ENCODE measurements at regions not wholly inside any gene's neighbourhood (a gene's known extent, or its start where the extent isn't known, plus 50 kb on each side); places are given as distances from the start of the nearest gene placed in this dataset.

DNA sequence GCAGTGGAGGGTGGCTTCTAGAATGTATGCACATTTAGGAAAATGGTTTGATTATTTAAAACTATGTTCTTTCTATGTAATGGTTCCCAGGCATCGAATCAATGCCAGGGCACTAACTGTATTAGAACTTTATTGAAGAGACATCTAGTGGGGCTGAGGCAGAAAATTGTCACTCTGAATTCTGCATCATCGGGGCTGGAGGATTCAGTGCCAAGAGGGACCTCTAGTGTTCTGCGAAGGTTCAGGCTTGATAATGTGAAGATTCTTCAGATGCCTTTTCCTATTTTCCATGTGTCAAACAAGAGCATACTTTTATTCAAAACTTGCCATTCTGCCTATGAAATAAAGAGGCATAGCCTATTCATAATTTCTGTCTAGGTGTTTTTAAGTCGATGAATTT, 146.3 kb downstream of the CAND1 start:
- intact Hi-C loops (cut with DNase I) = no loop called here
- Histone ChIP-seq H3K36me3 (no peaks in the 10 kb centered on the region), H3K4me1 (no peaks in the 10 kb centered on the region), H3K4me3 (no peak overlapping the region), H3K27ac (no peak overlapping the region), H3K27me3 (no peaks in the 10 kb centered on the region), H3K9me3 (no peaks in the 10 kb centered on the region)
- no peak for DNase-seq
- no peak for TF ChIP-seq POLR2A (IDR thresholded peaks at IDR 0.05)
- TF ChIP-seq CTCF (IDR thresholded peaks at IDR 0.05) = no peak
- WGBS, 2 donors = 59 to 70% methylated on average over 4 of the region's 4 CpGs

DNA sequence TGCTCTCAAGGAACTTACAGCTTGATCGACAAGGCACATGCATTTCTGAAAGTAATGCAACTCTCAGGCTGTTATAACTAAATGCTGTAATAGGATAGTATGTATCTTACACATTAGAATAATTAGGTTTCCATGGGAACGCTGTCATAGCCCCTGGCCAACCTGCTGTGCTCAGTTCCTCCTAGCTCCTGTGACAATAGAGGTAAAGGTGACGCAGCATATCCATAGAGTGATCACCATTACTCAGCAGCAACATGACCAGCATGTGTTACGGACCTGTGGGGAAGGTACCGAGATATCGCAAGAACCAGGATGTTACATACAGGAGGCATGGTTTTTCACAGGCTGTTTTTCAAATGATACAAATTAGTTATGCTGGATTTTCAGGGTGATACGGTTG, 150.7 kb downstream of the CAND1 start:
- Histone ChIP-seq H3K4me1 (no peaks in the 10 kb centered on the region), H3K9me3 (no peaks in the 10 kb centered on the region), H3K4me3 (no peak overlapping the region), H3K36me3 (no peaks in the 10 kb centered on the region), H3K27me3 (no peaks in the 10 kb centered on the region), H3K27ac (no peak overlapping the region)
- intact Hi-C loops (cut with DNase I) = no loop called here
- WGBS, 2 donors = 95% methylated on average over 7 of the region's 7 CpGs
- DNase-seq = no peak
- TF ChIP-seq CTCF (IDR thresholded peaks at IDR 0.05) (no peak), POLR2AphosphoS5 (IDR thresholded peaks at IDR 0.05) (no peak), EP300 (IDR thresholded peaks at IDR 0.05) (no peak), POLR2A (IDR thresholded peaks at IDR 0.05) (no peak)

DNA sequence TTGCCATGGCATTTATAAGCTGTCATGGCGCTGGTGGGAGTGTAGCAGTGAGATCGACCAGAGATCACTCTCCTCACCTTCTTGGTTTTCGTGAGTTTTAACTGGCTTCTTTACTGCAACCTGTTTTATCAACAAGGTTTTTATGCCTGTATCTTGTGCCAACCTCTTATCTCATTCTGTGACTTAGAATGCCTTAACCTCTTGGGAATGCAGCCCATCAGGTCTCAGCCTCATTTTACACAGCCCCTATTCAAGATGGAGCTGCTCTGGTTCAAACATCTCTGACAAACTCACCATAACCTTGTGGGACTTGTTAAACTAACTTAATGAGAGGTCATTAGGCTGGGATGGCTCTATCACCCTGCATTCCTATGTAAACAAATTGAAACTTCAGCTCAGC, 151.3 kb downstream of the CAND1 start:
- Histone ChIP-seq H3K4me1 (peaks cover 0 to 2% (median 0%) of the 10 kb centered on the region in 4 donors), H3K9me3 (no peaks in the 10 kb centered on the region), H3K4me3 (no peak overlapping the region), H3K27me3 (no peaks in the 10 kb centered on the region), H3K27ac (no peak overlapping the region), H3K36me3 (no peaks in the 10 kb centered on the region)
- 29 to 76% methylated on average over 3 of the region's 3 CpGs for WGBS, 2 donors
- no peak for TF ChIP-seq POLR2AphosphoS5 (IDR thresholded peaks at IDR 0.05)
- TF ChIP-seq POLR2A (IDR thresholded peaks at IDR 0.05) = no peak
- TF ChIP-seq EP300 (IDR thresholded peaks at IDR 0.05) = no peak
- TF ChIP-seq CTCF (IDR thresholded peaks at IDR 0.05) = no peak
- DNase-seq = no peak
- intact Hi-C loops (cut with DNase I) = no loop called here

DNA sequence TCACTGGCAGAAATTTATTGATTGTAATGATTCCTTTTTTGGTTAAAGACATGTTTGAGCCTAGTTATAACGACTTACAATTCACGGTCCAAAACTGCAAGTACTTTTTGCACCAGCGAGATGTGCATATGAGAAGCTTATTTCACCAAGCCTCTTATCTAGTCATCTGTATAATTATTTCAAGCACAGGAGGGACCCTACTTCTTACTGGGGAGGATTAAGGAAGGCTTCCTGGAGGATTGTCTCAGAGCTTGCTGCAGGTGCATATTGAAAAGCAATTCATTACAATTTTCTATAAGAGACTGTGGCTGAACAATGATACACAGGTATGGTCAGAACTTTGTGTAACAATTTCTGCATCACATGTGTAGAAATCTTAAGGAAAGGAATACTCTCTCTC, 152.9 kb downstream of the CAND1 start:
- WGBS, 2 donors = 94 to 95% methylated on average over 3 of the region's 3 CpGs
- H3K4me1 ChIP-seq = peaks cover 0 to 17% (median 11%) of the 10 kb centered on the region in 4 donors
- intact Hi-C loops (cut with DNase I) = no loop called here
- no peak overlapping the region for H3K4me3 ChIP-seq
- H3K27me3 ChIP-seq = no peaks in the 10 kb centered on the region
- no peaks in the 10 kb centered on the region for H3K9me3 ChIP-seq
- TF ChIP-seq EP300 (IDR thresholded peaks at IDR 0.05) (no peak), POLR2AphosphoS5 (IDR thresholded peaks at IDR 0.05) (no peak), CTCF (IDR thresholded peaks at IDR 0.05) (no peak), POLR2A (IDR thresholded peaks at IDR 0.05) (no peak)
- DNase-seq = no peak
- H3K36me3 ChIP-seq = no peaks in the 10 kb centered on the region
- H3K27ac ChIP-seq = no peak overlapping the region

DNA sequence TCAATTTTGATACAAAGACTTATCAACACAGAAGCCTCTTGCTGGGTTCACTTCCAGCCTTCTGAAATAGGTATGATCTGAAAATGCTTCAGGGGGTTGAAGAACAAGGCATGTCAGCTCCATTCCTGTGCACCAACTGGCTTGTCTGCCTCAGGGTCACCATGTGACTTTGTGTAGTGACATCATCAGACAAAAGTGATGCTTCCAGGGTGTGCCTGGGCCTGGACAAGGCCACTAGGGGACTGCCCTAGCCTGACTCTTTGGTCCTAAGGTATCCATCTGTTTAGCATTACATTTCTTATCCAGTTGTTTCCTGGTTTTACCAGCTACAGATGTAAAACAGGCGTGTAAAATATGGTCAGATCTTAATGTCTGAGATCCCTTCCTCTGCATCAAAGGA, 155.6 kb downstream of the CAND1 start:
- intact Hi-C loops (cut with DNase I) = no loop called here
- H3K27ac ChIP-seq = no peak overlapping the region

More for the DNA sequence above, 155.6 kb downstream of the CAND1 start:
- no peaks in the 10 kb centered on the region for H3K36me3 ChIP-seq
- H3K27me3 ChIP-seq = no peaks in the 10 kb centered on the region
- no peak for DNase-seq
- 49 to 74% methylated on average over 1 of the region's 1 CpG for WGBS, 2 donors
- H3K9me3 ChIP-seq = no peaks in the 10 kb centered on the region
- no peak overlapping the region for H3K4me3 ChIP-seq
- peaks cover 0 to 18% (median 12%) of the 10 kb centered on the region in 4 donors for H3K4me1 ChIP-seq
- TF ChIP-seq CTCF (IDR thresholded peaks at IDR 0.05) = no peak
- TF ChIP-seq POLR2AphosphoS5 (IDR thresholded peaks at IDR 0.05) = no peak
- TF ChIP-seq POLR2A (IDR thresholded peaks at IDR 0.05) = no peak
- no peak for TF ChIP-seq EP300 (IDR thresholded peaks at IDR 0.05)
